NCI-H1417 (cell line): ENCODE measurements at regions not wholly inside any gene's neighbourhood (a gene's known extent, or its start where the extent isn't known, plus 50 kb on each side); places are given as distances from the start of the nearest gene placed in this dataset.
"Not testable (repeated sequence)": the region's sequence is repeated elsewhere in the genome, so short reads cannot be mapped to it uniquely, and the experiment has no call there.

Experiments
- DNase-seq, 3 experiments: peaks; one replicate each; lab custom pipeline; 2025; lab: John Stamatoyannopoulos, UW

- not testable (repeated sequence) for DNase-seq
These were observed 1269.1 kb downstream of the RPIA start for GRCh38 chr2:89960570-89960969.

- DNase-seq = not testable (repeated sequence)
These were observed 1277.1 kb downstream of the RPIA start for GRCh38 chr2:89968567-89968966.

- DNase-seq = not testable (repeated sequence)
These were observed 1277.7 kb downstream of the RPIA start for GRCh38 chr2:89969190-89969589.

GRCh38 chr2:89973849-89974248 lies 1282.4 kb downstream of the RPIA start:
- not testable (repeated sequence) for DNase-seq

GRCh38 chr2:89979826-89980537 lies 1288.5 kb downstream of the RPIA start:
- DNase-seq = not testable (repeated sequence)

- DNase-seq = not testable (repeated sequence)
These were observed 1290.8 kb downstream of the RPIA start for GRCh38 chr2:89982246-89982645.

- DNase-seq = not testable (repeated sequence)
These were observed 1294.2 kb downstream of the RPIA start for GRCh38 chr2:89985650-89986049.

- not testable (repeated sequence) for DNase-seq
These were observed 1295.1 kb downstream of the RPIA start for GRCh38 chr2:89986532-89986931.

- DNase-seq = not testable (repeated sequence)
These were observed 1305.3 kb downstream of the RPIA start for GRCh38 chr2:89996779-89997178.

GRCh38 chr2:90004553-90004952 lies 1313.1 kb downstream of the RPIA start:
- DNase-seq = not testable (repeated sequence)

GRCh38 chr2:90010442-90011100 lies 1319.1 kb downstream of the RPIA start:
- DNase-seq = not testable (repeated sequence)

- DNase-seq = not testable (repeated sequence)
These were observed 1319.6 kb downstream of the RPIA start for GRCh38 chr2:90011101-90011443.

GRCh38 chr2:90019908-90020307 lies 1328.4 kb downstream of the RPIA start:
- not testable (repeated sequence) for DNase-seq

- not testable (repeated sequence) for DNase-seq
These were observed 1329.8 kb downstream of the RPIA start for GRCh38 chr2:90021234-90021633.

- not testable (repeated sequence) for DNase-seq
These were observed 1335.8 kb downstream of the RPIA start for GRCh38 chr2:90027231-90027643.

- DNase-seq = not testable (repeated sequence)
These were observed 1337.1 kb downstream of the RPIA start for GRCh38 chr2:90028381-90029079.

GRCh38 chr2:90029080-90029428 lies 1337.6 kb downstream of the RPIA start:
- DNase-seq = not testable (repeated sequence)

GRCh38 chr2:90032269-90032668 lies 1340.8 kb downstream of the RPIA start:
- not testable (repeated sequence) for DNase-seq

- DNase-seq = not testable (repeated sequence)
These were observed 1344.9 kb downstream of the RPIA start for GRCh38 chr2:90036335-90036734.

- not testable (repeated sequence) for DNase-seq
These were observed 1347.6 kb downstream of the RPIA start for GRCh38 chr2:90039093-90039492.

GRCh38 chr2:90047776-90048175 lies 1356.3 kb downstream of the RPIA start:
- DNase-seq = not testable (repeated sequence)

- DNase-seq = not testable (repeated sequence)
These were observed 1360.7 kb downstream of the RPIA start for GRCh38 chr2:90052113-90052631.
